KBM-7 (cell line): ENCODE measurements at regions not wholly inside any gene's neighbourhood (a gene's known extent, or its start where the extent isn't known, plus 50 kb on each side); places are given as distances from the start of the nearest gene placed in this dataset.
A peak's percentile ranks its signal among the peaks of the same experiment; 100 is the strongest.

Experiments
- DNase-seq: peaks from one replicate; pipeline ENCODE4 v3.0.0-alpha.2; 2015
- in situ Hi-C: fragments of 300-500 bp; cut with MboI; formaldehyde crosslinking; loops from 2 replicates; pipeline ENCODE4 v1.14.3; 2020; ENCODE audit warnings: low sequenced_read_pairs, low pct_unique_long_range_greater_than_20kb, mixed read lengths

- DNase-seq: no peak
- in situ Hi-C loops: no loop called here
Observed at GRCh38 chr3:178236555-178237277, 299.5 kb upstream of the KCNMB2 start.

- in situ Hi-C loops: no loop called here
- DNase-seq: no peak
Observed at GRCh38 chr3:178238179-178238578, 298.1 kb upstream of the KCNMB2 start.

DNA sequence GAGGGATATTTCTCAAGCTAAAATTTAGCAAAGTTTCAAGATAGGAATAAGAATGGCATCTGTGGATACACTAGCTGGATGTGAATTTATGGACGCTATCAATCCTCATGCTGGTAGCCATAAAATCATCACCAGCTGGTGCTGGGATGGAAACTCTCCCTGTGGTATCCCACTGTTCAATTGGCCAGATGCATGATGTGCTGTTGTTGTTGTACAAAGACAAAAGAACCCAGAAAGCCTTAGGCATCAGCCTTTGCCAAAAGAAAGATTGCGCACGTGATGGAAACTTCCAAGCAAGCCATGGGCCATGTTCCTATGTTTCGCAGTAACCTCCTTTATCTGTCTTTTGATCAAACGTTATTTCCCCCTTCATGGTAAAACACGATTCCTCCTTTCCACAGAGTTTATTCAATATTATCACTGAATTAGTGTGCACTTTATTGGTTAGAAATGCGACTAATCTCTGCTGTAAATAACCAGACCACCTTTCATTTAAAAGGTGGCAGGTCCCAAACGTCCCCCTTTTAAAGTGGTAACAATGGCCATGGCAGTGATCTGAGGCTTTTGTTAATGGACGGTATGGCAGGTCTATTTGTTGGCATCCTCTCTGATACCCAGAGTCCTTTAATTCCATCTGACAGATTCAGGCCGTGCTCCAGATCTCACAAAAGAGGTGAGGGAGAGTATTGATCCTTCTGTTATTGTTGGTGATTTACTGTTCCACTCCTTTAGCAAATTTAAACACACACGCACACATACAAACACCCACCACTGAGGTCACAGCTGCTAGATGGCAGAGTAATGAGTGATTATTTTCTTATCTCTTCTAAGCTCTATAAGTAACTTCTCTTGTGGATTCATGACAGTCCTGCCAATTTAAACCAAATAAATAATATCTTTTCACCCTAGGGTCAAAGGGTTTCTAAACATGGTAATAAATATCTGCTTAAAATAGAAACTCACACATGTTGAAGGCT, 291.2 kb upstream of the KCNMB2 start:
- DNase-seq: no peak
- in situ Hi-C loops: no loop called here

GRCh38 chr3:178246004-178246403, 290.2 kb upstream of the KCNMB2 start:
- in situ Hi-C loops: no loop called here
- DNase-seq: no peak

DNA sequence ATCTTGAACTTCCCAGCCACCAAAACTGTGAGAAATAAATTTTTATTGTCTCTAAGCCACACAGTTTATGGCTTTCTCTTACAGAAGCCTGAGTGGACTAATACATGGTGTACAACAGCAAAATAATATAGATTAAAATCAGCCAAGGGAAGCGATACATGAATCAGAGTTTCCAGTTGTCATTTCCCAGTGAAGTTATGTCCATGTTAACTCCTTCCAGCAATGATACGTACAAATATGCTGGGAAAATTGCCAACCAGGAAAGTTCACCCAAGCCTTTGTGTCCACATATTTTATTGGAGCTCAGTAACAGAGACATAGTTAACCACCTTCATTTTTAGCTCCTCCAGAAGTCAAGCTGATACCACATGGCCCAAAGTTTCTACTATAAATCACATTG, 280.9 kb upstream of the KCNMB2 start:
- no peak for DNase-seq
- in situ Hi-C loops: no loop called here

GRCh38 chr3:178257491-178257890, 278.7 kb upstream of the KCNMB2 start:
- DNase-seq: no peak
- in situ Hi-C loops: no loop called here

DNA sequence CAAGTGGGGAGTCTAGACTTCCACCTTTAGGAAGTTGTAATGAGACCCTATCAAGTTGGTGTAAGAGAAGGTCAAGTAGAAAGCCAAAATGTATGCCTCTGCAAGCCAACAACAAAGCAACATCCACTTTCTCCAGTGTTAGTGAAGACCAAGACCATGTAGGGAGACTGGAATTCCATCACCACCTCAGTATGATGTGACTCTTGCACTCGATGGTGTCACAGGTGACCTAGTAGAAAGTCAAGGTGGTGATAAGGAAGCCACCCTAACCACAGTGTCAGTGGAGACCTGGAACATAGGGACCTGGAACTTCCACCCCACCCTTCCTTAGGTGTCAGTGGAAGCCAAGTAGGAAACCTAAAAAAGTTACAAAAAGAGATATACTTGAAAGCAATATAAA, 278.1 kb upstream of the KCNMB2 start:
- in situ Hi-C loops: no loop called here
- no peak for DNase-seq

- in situ Hi-C loops: no loop called here
- DNase-seq: no peak
Observed at GRCh38 chr3:178259703-178260102, 276.5 kb upstream of the KCNMB2 start.

GRCh38 chr3:178260887-178261565, 275.2 kb upstream of the KCNMB2 start:
- DNase-seq: peak; percentile 35
- in situ Hi-C loops: no loop called here

DNA sequence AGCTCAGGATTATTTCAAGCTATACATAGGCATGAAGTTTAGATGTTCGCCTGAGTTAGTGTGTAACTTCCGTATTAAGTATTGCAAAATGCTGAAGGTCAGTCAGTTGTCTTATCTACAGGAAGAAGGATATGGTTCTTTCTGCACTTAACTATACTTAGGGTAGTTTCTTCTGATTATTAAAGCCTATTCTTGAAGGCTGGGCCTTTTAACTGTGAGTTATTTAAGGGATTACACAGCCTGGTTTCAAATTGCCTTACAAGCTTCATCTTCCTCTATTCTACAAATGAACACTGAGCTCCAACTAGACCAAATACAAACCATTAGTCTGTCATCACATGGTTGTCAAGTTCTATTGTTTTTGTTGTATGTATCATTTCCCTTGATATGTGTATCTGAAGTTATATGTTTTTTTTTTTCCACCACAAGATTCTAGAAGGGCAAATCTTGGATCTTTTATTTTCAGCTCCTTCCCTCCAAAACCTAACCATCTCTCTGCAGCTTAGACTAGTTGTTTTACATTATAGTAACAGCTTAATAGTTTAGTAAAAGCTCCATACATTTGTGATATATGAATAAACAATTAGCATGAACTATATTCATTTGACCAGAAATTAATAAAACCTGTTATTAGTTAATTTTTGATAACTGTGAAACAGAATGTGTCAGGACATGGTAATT, 272.9 kb upstream of the KCNMB2 start:
- in situ Hi-C loops: no loop called here
- peak; percentile 88 for DNase-seq

GRCh38 chr3:178267158-178267844, 268.9 kb upstream of the KCNMB2 start:
- DNase-seq: no peak
- in situ Hi-C loops: no loop called here

DNA sequence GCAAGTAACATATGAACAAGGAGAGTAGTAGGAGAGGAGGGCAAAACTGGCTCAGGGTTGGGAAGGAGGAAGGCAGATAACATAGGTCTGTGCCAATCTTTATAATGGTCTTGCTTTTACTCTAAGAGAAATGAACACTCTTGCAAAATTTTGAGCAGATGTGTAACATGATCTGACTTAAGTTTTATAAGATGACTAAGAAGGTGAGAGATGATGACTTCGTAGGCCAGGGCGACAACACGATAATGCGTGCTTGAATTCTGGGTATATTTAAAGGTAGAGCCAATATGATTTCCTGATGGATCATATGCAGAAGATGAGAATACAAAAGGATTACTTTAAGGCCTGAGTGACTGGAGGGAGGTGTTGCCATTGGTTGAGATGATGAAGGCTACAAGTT, 265.4 kb upstream of the KCNMB2 start:
- in situ Hi-C loops: no loop called here

DNA sequence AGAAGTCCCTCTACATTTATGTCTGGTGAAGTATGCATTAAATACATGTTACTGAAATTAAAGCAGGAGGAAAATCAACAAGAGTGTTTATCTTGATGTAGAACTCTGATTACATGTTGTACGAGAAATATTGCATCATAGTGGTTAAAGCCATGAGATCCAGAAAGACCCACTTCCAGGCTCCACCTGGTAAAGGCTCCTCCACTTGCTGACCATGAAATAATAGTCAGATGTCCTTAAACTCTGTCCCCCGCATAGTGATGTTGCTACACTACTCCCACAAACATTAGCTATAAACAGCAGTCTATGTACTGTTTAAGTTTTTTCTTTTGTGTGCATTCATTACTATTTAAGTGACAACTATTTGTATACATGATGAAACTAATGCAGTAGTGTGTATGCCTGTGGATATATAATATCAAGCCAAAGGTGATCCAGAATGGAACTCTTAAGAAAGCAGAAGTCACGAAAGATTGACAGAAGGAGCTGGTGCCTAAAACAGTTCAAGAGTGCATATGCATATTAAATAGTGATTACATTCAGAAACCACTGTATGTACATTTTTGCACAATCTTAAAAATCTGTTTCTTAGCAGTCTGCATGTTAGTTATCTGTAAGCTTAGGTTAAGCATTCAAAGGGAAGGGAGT, 264.4 kb upstream of the KCNMB2 start:
- DNase-seq: no peak
- in situ Hi-C loops: no loop called here

More for the DNA sequence above, 265.4 kb upstream of the KCNMB2 start:
- no peak for DNase-seq

- DNase-seq: no peak
- in situ Hi-C loops: no loop called here
Observed at GRCh38 chr3:178272841-178273240, 263.4 kb upstream of the KCNMB2 start.

- DNase-seq: no peak
- in situ Hi-C loops: no loop called here
Observed at GRCh38 chr3:178274711-178275110, 261.5 kb upstream of the KCNMB2 start.

DNA sequence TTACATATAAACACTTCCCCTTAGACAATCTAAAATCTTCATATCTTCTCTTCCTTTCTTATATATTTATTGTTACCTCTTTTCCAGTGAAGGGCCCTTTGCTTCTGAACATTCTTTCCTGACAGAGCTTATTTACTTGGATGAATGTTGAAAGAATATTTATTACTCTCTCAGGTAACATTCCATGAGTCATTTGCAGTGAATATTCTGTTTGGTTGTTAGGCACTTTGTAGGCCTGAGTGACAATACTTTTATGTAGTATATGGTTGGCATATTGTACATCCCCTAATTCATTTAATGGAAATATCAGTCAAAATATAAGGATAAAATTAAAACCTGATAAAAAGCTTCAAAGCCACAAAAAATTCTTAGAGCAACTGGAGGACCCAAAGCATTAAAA, 260.9 kb upstream of the KCNMB2 start:
- no peak for DNase-seq
- in situ Hi-C loops: no loop called here

GRCh38 chr3:178275793-178276192, 260.4 kb upstream of the KCNMB2 start:
- in situ Hi-C loops: no loop called here
- no peak for DNase-seq

DNA sequence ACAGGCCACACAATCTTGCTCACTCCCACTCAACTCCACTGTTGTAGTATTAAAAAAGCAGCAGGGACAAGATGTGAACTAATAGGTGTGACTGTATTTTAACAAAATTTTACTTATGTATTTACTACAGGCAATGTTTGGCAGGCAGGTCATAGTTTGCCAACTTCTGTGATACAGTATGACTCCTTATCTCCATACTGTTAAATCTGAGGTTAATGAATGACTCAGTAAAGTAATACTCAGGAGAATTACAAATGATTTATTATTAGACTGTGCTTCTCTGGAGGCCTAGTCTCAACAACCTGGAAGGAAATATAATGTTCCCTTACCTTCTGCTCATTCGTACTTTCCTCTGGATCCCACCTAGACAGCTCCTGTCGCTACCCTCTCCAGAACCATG, 258.6 kb upstream of the KCNMB2 start:
- DNase-seq: no peak
- in situ Hi-C loops: no loop called here
